Transverse colon (tissue), 3 donors: ENCODE measurements at regions not wholly inside any gene's neighbourhood (a gene's known extent, or its start where the extent isn't known, plus 50 kb on each side); places are given as distances from the start of the nearest gene placed in this dataset.

Experiments used
- POLR2A ChIP-seq: fragments of 450-650 bp; IDR thresholded peaks from one replicate; pipeline ENCODE4 v1.6.1; 2016; ENCODE audit warnings: antibody characterized with exemption, mild to moderate bottlenecking, moderate library complexity
- TF ChIP-seq, protein P1 (sequence below), 5 experiments: fragments of 200-600 bp in 3 of 5; fragments of 450-650 bp in 2 of 5; sonication (generic) in 3 of 5; IDR thresholded peaks; 1 replicate in 2 of 5; 2 replicates in 3 of 5; pipeline ENCODE4 v1.5.1; 2016 to 2017; ENCODE audit warnings: antibody characterized with exemption in 5 of 5, inconsistent platforms in 3 of 5, mild to moderate bottlenecking in 2 of 5, moderate library complexity in 1 of 5

DNA sequence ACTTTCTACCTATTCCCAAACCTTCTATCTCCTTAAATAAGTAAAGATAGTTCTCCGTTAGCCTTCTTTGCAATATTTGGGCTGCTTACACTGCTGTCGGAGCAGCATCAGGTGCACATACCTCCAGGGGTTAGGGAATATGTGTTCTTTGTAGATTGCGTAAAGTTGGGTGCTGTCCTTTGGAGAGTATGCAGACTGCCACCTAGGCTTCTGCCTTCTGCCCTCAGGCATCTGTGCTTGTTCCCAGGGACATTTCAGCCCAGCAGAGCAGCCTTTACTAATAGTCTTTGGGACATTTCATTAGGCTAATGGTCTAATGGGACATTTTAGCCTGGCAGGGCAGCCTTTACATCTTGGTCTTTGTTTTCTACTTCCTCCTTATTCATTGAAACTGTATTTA, 260.6 kb downstream of the TPBG start:
- TF ChIP-seq, protein P1, sequence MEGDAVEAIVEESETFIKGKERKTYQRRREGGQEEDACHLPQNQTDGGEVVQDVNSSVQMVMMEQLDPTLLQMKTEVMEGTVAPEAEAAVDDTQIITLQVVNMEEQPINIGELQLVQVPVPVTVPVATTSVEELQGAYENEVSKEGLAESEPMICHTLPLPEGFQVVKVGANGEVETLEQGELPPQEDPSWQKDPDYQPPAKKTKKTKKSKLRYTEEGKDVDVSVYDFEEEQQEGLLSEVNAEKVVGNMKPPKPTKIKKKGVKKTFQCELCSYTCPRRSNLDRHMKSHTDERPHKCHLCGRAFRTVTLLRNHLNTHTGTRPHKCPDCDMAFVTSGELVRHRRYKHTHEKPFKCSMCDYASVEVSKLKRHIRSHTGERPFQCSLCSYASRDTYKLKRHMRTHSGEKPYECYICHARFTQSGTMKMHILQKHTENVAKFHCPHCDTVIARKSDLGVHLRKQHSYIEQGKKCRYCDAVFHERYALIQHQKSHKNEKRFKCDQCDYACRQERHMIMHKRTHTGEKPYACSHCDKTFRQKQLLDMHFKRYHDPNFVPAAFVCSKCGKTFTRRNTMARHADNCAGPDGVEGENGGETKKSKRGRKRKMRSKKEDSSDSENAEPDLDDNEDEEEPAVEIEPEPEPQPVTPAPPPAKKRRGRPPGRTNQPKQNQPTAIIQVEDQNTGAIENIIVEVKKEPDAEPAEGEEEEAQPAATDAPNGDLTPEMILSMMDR (IDR thresholded peaks at IDR 0.05), result no peak
- no peak for TF ChIP-seq POLR2A
